GM10248 (cell line): ENCODE measurements at regions not wholly inside any gene's neighbourhood (a gene's known extent, or its start where the extent isn't known, plus 50 kb on each side); places are given as distances from the start of the nearest gene placed in this dataset.

Experiments
- CTCF ChIA-PET: fragments of 300-600 bp; sonication (Branson Sonifier 250); formaldehyde crosslinking; extraction: SDS; loops from one replicate; lab custom pipeline; 2021; ENCODE audit warnings: antibody characterized with exemption; lab: Yijun Ruan, JAX
- POLR2A ChIA-PET: fragments of 350-650 bp; sonication (Branson Sonifier 250); formaldehyde crosslinking; extraction: SDS; loops from one replicate; lab custom pipeline; 2020; ENCODE audit warnings: antibody characterized with exemption; lab: Yijun Ruan, JAX
- DNase-seq: peaks from one replicate; pipeline ENCODE4 v3.0.0; 2012; ENCODE audit errors: extremely low spot score
- TF ChIP-seq, protein P1 (sequence below): IDR thresholded peaks from 2 replicates; pipeline ENCODE4 v1.5.1; 2012; ENCODE audit warnings: mild to moderate bottlenecking, low read depth; ENCODE audit errors: extremely low read depth, missing control alignments, control extremely low read depth

- TF ChIP-seq, protein P1, sequence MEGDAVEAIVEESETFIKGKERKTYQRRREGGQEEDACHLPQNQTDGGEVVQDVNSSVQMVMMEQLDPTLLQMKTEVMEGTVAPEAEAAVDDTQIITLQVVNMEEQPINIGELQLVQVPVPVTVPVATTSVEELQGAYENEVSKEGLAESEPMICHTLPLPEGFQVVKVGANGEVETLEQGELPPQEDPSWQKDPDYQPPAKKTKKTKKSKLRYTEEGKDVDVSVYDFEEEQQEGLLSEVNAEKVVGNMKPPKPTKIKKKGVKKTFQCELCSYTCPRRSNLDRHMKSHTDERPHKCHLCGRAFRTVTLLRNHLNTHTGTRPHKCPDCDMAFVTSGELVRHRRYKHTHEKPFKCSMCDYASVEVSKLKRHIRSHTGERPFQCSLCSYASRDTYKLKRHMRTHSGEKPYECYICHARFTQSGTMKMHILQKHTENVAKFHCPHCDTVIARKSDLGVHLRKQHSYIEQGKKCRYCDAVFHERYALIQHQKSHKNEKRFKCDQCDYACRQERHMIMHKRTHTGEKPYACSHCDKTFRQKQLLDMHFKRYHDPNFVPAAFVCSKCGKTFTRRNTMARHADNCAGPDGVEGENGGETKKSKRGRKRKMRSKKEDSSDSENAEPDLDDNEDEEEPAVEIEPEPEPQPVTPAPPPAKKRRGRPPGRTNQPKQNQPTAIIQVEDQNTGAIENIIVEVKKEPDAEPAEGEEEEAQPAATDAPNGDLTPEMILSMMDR, result no peak
- no peak for DNase-seq
- CTCF ChIA-PET, result no interaction called here
- POLR2A ChIA-PET, result no interaction called here
These were observed 524.7 kb upstream of the HTR2A start for GRCh38 chr13:47421525-47421924.

DNA sequence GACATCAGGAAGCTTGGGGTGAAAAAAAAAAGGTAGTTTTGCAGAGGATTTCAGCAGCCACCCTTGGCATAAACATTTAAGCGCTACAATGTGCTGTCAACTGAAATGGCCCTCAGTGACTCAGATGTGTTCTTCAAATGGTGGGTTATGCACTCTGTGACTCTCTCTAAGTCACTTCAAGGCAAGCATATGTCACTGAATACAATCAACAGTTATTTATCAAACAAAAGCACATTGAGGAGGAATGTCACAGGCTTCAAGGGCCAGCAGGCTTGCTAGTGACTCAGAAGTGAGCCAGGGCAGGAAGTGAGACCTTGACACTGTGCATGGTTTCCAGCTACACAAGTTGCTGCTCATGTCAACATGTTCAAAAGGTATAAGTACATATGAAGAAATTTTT lies 523.7 kb upstream of the HTR2A start:
- ChIA-PET CTCF (no interaction called here), POLR2A (no interaction called here)
- TF ChIP-seq, protein P1, result no peak
- no peak for DNase-seq

DNA sequence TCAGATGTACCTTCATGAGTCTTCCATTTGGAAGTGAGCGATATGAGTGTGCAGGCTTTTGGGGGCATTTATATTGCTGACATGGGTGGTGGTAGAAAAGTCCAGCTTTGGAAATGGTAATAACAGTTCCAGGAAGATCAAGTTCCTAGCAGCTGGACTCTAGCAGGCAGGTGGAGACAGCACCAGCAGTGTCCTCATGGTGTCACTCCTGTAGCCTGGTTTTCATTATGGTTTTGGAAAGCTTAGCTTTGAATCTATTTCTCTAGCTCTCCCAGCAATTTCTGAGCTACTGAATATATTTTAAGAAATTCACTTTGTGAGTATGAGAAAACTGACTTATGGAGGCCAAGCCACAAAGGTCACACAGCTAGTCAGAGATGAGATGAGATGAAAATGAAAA lies 523.2 kb upstream of the HTR2A start:
- DNase-seq, result no peak
- CTCF ChIA-PET, result interaction anchor here (1.8 kb wide), 1 partner anchor 24 kb away, joined by 4 read pairs; no protein-coding TSS in a partner anchor
- TF ChIP-seq, protein P1, result no peak
- POLR2A ChIA-PET, result no interaction called here

DNA sequence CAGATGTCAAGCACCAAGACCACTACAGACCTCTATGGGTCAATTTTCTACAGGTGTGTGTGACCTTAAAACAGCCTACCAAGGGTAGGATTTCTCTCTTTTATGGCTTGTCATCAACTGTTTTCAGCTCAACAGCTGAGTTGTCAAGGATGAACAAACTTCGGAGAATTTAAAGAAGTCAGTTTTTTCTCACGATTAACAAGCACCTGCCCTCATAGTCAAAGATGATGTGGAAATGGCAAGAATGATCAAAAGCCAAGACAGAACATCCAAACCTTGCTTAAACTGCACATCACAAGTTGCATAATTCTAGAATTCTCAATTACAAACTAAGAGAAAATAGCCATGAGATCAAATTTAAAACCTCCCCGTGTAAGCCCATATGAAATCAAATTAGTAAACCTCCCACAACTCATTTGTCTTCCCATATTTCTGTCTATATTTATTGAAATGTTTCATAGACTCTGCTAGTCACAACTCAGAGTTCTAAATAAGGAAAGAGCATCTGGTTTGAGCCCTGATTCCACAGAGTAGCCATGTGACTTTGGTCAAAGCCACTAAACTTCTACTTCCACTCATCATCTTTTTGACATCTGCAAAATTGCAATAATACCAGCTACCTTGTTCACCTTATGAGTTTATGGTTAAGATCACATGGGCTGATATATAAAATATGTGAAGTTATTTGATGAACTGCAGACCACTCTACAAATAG lies 521.5 kb upstream of the HTR2A start:
- DNase-seq, result no peak
- CTCF ChIA-PET, result interaction anchor here (1.0 to 1.8 kb wide), 3 partner anchors 25 to 52 kb away, joined by 3 to 4 read pairs (median 4); no protein-coding TSS in a partner anchor
- TF ChIP-seq, protein P1, result no peak
- POLR2A ChIA-PET, result no interaction called here

- TF ChIP-seq, protein P1, result no peak
- ChIA-PET CTCF (interaction anchor here (1.0 to 1.5 kb wide), 3 partner anchors 14 to 51 kb away, joined by 3 to 4 read pairs (median 3); no protein-coding TSS in a partner anchor), POLR2A (no interaction called here)
- no peak for DNase-seq
These were observed 520.6 kb upstream of the HTR2A start for GRCh38 chr13:47417485-47417884.

DNA sequence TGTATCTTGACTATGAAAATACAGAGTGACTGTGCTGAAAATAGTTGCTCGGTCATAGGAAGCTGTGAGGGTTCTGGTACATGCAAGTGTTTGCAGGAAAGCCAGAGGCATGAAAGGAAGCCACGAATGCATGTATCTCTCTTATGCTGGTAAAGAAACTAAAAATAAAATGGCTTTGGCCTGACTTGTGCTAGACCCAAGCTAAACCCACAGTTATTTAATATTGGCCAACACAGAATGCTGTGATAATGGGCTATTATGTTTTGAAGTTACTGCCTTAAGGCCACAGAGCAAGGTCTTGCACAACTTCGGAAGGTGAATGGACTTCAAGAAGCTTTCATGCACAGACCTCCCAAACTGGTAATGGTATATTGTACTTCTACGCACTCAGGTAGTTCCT lies 518.2 kb upstream of the HTR2A start:
- no peak for DNase-seq
- ChIA-PET CTCF (no interaction called here), POLR2A (no interaction called here)
- TF ChIP-seq, protein P1, result no peak
